DMS114 treated with DMSO at 0.1 percent for 48 hours (cell line): ENCODE measurements at regions not wholly inside any gene's neighbourhood (a gene's known extent, or its start where the extent isn't known, plus 50 kb on each side); places are given as distances from the start of the nearest gene placed in this dataset.
"Not testable (repeated sequence)": the region's sequence is repeated elsewhere in the genome, so short reads cannot be mapped to it uniquely, and the experiment has no call there.

Source experiments
- DNase-seq: peaks from one replicate; lab custom pipeline; 2025; ENCODE audit not compliant: unreplicated experiment; lab: John Stamatoyannopoulos, UW

DNA sequence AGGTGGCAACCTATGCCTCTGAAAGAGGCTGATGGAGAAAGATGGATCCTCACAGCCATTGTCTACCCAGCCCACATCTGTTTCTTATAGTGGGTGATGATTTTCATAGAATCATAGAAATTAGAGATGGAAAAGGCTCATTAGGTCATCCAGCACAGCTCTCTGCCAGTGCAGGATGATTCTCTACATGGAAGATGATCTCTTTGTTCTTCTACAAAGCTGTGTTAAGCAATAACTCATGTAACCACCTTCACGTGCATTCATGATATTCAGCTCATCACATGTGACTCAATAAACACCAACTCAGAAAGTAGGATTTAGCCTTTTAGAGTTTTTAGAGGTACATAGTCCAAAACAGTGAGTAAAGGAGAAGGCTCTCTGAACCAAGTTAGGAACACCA, 539.4 kb upstream of the ID2 start:
- DNase-seq, result no peak

DNA sequence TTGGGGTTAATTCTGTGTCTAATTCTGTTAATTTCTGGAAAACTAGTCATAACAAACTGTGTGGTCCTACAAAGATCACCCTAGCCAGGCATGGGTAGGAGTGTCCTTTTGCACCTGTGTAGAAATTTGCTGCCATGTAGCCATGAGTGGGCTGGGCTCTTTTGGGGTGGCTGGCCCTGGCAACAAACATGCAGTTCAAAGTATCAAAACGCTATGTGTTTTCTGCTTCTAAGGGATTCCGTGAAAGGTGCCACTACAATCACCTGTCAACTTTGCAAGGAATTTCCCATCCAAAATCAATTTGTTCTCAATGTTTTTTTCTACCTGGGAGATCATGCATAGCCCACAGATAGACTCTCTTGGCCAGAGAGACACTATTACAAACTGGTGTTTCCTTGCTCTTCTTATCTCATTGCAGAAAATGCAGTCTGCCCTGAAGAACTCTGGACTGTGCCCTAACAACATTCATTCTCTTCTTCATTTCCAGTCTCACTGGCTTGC, 537.7 kb upstream of the ID2 start:
- no peak for DNase-seq

DNA sequence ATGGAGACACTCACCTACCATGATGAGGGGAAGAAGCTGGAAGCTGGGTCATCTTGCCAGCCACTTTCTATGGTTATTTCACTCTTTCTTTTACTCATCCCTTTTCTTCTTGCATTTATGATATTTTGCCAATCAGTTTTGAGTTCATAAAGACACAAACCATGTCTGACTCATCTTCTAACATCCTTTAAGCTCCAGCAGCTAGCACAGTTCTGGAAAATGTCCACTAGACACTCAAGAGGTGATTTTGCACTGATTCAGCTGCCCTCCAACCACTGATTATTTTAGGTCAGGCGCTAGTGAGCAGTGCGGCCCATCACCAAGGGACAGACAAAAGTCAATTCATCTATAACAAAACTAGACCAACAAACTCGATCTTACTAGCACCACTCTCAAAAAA, 537.1 kb upstream of the ID2 start:
- DNase-seq, result no peak

DNA sequence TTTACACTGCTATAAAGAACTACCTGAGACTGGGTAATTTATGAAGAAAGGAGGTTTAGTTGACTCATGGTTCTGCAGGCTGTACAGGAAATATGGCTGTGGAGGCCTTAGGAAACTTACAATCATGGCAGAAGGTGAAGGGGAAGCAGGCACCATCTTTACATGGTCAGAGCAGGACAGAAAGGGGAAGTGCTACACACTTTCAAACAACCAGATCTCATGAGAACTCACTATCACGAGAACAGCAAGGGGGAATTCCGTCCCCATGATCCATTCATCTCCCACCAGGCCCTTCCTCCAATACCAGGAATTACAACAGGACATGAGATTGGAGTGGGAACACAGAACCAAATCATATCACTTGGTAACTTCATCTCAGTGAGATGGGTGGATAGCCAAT, 536.5 kb upstream of the ID2 start:
- not testable (repeated sequence) for DNase-seq

DNA sequence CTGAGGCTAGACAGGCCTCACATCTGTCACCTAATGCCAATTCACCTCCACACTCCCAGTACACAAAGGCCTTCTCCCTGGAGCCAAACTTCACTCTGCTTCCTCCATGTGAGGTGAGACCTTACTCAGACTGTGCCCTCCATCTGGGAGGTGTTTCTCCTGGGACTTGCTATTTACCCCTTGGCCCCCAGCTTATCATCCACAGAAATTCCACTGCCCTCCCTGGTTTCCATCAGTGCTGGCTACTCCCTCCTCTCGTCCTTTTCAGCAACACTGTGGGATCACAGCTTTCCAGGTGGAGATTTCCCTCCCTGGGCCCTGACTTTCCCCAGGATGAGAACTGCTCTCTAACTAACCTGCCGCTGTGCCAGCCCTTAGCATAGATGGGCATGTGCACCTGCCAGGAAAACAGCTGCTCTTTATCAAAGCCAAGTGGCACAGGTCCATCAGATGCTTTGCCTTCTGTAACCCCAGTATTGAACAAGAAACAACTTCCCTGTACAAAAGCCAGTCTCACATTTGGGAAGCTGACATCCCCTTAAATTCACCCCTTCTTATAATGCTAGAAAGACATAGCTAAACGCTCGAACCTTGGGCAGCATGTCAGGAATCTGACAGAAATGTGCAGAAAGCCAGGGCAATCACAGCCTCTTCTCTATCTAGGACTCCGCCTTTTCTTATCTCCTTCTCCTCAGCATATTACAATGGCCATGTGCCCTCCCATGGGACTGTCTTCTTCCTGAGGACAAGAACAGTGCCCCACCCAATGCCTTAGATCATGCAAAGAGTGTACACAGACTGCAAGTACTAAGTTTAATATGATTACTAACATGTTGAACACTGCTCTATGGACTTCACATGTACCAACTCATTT, 535.5 kb upstream of the ID2 start:
- no peak for DNase-seq

DNA sequence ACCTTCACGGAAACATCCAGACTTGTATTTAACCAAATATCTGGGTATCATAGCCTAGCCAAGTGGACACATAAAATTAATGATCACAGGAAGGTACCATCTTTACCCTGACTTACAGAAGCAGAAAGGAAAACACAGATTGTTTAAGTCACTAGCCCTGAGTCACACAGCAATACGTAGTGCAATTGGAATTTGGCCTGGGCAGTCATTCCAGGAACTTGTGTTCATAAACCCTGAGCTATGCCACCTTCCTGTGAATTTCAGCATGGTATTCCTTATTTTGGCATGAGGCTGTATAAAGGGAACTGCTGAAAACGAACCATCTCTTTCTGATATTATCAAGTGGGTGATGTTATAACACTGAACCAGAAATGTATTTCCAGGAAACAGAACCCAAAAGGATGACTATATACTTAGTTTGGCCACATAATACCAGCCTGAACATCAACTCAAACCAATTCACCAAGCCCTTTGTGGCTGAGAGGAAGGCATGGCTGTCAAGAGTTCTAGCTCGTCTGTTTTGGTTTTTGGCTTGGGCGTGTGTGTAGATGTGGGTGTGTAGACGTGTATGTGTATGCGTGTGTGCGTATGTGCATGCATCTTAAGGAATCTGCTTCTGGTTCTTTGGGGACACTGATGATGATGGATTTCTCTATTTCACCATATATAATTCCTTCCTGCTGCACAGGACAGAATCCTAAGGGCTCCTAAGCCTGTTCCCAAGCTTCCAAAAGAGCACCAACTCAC, 533.4 kb upstream of the ID2 start:
- DNase-seq, result no peak

DNA sequence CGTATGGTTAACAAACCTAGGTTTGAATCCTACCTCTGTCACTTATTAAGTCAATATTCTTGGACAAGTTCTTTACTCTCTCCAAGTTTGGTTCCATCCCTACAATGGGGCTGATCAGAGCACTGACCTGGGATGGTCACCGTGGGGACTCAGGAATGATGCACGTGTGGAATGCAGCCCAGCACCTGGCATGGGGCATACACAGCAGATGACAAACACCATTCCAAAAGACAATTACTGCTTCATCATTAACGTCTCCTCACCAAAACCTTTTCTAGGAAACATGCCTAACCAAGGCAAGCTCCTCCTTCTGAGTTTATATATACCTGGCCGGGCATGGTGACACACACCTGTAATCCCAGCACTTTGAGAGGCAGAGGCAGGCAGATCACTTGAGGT, 532.9 kb upstream of the ID2 start:
- DNase-seq, result no peak

DNA sequence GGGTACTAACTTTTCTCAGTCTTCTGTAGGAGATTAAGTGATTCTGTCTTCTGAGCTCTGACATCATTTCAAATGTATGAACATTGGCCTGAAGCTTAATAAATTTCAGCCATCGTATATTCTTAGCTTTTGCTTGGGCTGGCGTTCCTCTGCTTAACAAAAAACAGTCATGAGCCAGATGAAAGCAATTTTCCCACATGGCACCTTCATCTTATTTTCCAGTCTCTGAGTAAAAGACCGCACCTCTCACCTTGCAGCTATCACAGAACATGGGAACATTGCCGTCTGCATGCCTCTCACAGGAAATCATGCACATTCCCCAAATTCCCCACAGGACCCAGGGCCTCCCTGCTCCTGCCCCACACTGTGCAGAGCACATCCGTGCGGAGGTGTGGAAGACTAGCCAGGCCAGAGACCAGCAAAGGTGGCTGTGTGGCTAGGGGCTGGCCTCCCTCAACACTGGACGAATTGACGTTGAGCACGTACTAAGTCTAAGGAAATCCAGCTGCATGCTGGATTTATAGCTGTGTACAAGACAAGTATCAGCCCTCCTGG, 531.8 kb upstream of the ID2 start:
- DNase-seq, result no peak

DNA sequence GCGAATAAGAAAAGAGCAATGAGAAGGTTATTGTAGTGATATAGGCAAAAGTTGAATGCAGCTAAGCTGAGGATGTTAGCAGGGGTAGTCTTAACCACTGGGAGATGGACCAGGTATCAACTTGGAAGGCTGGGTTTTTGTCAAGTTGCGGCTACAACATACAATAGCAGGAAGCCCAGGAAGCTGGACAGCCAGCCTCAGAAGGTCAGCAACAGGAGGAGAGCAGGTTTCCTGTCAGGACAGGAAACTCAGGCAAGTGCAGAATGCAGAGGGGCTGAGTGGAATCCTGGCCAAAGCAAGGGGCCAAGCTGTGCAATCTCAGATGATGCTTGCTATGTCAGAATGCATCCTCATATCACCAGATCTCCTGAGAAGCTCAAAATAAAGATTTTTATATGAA, 530.0 kb upstream of the ID2 start:
- DNase-seq, result no peak

DNA sequence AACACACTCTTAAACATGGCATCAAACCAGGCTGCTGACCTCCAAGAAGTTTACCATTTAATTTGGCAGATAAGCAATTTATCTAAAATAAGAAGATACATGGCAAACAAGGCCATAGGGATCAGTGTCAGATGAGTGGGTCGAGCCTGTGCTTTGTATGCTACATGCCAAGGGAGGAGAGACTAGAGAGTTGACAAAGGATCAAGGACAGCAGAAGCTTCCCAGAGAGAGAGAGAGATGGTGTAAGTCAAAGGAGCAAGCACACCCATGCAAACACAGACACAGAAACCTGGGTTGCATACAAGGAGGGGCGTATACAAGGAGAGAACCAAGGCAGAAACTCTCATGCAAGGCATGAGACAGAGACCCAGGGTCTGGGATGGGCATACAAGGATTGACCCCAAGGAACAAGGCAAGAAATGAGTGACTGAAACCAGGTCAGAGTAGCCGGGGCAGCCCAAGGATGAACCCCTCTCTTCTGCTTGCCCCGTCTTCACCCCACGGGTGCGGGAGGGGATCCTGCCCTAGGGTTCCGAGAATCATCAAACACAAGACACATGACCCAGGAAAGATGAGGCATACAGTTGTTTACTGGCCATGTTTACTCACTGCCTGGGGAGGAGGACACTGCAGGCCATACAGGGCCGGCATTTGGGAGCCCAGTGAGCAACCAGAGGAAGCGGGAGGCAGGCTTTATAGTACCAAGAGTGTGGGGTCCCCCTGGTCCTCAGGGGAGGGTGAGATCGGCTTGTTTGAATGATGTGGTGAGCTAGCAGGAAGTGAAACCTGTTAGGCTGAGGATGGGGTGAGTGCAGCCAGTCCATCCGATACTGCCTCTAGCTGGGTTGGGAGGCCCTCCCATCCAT, 529.2 kb upstream of the ID2 start:
- DNase-seq, result no peak

DNA sequence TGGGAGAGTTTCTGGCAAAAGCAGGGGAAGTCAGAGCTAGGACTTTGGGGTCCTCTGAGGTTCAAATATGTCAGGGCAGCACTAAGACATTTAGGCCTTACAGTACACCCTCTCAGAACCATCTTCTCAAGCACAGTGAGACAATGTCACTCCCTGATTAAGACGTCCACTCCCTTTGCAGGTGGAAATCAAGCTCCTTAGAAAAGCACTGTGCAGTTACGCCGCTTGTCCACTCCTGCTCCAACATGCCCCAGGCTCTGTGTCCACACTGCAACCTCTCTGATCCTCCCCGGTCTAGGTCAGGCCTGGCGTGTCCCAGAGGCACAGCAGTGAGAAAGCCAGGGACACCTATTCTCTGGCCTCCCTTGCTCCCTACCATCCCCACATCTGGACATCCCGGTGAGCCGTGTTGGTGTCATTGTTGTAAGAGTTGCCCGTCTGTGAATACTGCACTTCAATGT, 528.6 kb upstream of the ID2 start:
- no peak for DNase-seq

DNA sequence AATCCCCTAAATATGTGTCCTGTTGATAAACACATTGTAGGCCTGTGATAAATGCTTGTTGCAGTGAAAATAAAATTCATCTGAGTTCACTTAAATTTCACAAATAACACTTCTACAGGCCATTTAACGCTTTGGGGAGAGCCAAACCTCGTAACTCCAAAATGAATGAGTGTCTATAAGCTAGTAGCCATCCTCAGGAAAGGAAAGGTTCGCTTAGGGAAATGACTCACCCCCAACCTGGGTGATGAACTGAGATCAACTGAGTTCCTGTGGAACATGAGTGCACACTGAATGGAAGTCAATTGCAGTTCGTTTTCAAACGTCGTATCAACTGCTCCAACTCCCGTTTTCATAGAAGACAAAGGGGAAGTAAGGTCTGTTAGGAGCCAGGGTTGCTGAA, 527.6 kb upstream of the ID2 start:
- DNase-seq, result no peak

DNA sequence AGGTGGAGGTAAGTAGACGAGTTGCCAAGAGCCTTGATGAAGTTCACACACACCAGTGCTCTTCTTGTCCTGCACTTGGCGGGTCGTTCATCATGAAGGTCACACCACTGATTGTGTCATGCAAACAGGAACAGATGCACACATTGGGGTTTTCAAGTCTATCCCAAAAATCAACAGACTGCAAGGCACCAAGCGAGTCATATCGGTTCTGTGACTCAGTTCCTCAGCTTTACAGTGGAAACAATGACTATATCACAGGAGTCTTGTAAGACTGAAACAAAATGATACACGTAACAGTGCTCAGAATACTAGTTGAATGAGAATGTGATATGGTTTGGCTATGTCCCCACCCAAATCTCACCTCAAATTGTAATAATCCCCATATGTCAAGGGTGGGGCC, 526.9 kb upstream of the ID2 start:
- no peak for DNase-seq

DNA sequence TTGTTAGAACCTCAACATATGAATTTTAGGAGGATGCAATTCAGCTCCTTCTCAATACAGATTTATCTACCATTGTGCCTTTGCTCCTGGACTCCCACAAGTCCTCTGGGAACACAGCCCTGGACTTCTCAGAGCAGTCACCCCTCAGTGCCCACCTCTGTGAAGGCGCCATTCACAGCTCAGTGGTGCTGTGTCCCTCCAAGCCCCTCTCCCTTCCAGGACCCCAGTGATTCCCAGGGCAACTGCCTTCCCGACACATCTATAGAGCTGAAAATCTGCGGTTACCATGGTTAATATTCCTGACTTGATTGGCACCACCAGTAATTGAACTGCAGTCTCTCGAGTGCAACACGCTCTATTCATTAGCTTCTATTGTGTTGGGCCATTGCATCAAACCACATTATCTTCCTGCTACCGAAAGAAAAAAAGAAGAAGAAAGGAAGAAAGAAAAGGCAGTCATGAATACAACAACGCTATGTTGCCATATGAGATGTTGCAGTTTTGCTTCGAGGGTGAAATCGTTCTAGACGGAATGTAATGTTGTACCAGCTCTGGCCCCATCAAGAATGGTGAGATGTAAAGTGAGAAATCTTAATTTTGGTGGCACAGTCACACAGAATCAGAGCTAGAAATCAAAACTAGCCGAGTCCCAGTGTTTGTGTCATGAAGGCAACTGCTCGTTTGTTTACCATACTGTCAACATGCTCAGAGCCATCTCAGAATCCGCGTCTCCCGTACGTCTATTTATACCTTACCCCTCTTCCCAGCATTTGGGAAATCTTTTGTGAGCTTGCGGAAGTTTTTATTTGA, 524.0 kb upstream of the ID2 start:
- no peak for DNase-seq

DNA sequence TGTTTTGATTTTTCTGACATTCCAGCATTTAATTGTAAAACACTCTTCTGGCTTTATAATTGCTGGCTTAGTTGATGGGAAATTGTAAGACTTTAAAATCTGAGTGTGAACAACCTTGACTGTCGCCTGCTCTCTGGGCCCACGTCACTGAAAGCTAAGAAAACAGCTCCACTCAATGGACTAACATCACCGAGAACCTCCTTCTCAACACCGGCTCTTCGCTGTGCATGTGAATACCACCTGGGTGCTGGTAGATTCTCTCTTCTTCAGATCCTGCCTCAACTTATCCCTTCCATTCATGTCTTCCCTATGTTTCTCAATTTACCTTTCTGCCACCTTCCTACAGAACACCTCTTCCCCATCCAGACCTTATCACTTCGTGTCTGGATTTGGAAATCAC, 523.1 kb upstream of the ID2 start:
- no peak for DNase-seq

DNA sequence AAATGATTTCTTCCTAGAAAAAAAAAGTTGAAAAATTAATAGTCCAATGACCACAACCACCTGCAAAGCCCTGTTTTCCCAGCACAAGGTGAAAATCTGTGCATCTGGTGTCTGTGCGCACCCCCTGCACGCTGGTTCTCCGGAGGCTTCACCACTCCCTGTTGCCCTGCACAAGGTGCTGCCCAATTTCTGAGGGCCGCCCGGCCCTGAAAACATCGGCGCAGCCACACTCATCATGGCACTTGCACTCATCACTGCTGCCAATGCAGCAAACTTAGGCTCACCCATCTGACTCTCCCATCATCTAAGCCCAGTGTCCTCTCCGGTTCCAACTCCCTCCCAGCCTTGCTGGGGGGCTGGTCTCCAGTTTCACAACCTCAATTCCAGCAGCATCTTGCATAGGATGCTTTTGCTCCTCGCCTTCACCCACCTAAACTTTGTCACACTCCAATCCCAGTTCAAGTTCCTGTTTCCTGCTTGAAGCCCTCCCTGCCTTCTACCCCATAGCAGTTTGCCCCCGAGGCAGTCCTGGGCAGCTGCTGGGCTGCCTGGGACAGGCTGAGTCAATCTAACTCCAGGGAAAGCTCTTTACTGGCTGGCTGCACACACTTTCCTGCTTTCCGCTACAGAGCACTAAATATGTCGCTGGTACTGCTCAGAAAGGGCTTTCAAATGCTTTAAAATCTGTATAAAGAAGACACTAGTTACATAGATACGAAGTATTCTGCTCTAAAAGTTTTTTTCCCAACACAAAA, 522.5 kb upstream of the ID2 start:
- DNase-seq, result no peak

DNA sequence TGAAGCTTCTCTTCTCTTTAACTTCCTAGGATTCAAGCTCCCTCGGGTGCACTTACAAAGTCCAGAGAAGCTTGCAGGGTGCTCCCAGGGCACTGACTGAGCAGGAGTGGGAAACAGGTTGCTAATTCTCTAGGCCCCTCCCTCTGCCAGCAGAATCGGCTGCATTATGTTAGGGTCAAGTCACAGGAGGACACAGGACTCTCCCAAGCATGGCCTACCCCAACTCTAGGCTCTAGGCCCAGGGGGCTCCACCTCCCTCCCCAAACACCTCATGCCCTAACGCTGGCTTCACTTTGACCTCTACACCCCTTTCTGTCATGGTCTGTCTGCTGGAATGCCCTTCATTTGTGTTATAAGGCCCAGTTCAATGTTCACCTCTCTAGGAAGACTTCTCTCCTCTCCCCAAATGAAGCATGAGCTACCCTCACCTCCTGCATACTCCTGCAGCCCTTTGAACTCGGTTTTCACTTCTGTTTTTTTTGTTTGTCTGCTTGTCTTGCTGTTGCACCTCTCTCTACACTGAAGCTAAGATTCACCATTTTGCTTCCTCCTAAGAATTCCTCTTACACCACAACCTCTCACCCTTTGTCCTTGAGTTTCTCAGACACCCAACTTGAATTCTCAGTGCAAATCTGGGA, 521.8 kb upstream of the ID2 start:
- DNase-seq, result no peak

DNA sequence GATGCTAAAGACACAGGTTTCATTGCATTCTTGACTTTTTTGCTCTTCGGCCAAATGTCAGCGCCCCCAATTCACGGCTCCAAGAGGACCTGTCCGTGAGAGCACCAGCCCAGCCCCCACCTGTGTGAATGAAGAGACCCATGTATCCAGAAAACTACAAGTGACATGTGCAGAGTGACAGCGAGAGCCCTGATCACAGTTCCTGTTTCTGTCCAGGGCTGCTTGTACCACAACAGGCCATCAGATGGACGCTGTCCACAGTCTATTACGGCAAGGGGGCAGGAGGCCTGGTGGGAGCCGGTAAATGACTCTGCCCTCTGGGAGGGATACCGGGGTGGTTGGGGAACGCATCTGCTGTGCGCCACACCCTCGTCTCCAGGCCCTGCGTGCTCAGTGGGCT, 520.9 kb upstream of the ID2 start:
- DNase-seq, result no peak

DNA sequence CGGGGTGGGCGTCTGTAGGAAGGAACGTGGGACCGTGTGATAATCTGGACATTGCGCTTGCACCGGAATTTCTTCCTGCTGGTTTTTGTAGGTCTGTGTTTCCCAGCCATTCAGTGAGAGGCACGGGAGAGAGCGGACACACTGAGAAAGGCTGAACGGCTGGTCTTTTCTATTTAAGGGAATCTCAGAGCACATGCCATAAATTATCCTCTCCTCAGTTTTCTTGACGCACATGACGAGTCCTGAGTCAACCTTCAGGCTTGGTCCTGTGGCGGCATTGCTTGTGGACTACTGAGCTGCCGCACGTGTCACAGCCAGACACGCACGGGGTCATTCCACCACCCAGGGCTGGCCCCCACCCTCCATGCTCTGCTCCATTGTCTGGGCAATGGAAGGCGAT, 519.3 kb upstream of the ID2 start:
- DNase-seq, result no peak
